HEK293T (cell line): ENCODE measurements at regions not wholly inside any gene's neighbourhood (a gene's known extent, or its start where the extent isn't known, plus 50 kb on each side); places are given as distances from the start of the nearest gene placed in this dataset.
"Not testable (repeated sequence)": the region's sequence is repeated elsewhere in the genome, so short reads cannot be mapped to it uniquely, and the experiment has no call there.

Experiments
- CTCF ChIA-PET: fragments of 350-600 bp; formaldehyde crosslinking; extraction: SDS; loops from one replicate; lab custom pipeline; 2021; ENCODE audit warnings: antibody characterized with exemption, inconsistent platforms; lab: Yijun Ruan, JAX
- POLR2A ChIA-PET: fragments of 350-600 bp; formaldehyde crosslinking; extraction: SDS; loops from one replicate; lab custom pipeline; 2020; ENCODE audit warnings: antibody characterized with exemption, inconsistent platforms; lab: Yijun Ruan, JAX
- DNase-seq: peaks from one replicate; pipeline ENCODE4 v3.0.0; 2012; ENCODE audit warnings: mixed read lengths; ENCODE audit errors: extremely low spot score
- ARNT ChIP-seq: fragments of 450-650 bp; IDR thresholded peaks from 2 replicates; pipeline ENCODE4 v1.6.1; 2017; ENCODE audit warnings: mild to moderate bottlenecking
- BHLHE40 ChIP-seq: fragments of 450-650 bp; IDR thresholded peaks from 2 replicates; pipeline ENCODE4 v1.6.1; 2016; ENCODE audit warnings: mild to moderate bottlenecking, moderate library complexity, borderline replicate concordance
- CTBP1 ChIP-seq: fragments of 450-650 bp; IDR thresholded peaks from 2 replicates; pipeline ENCODE4 v1.6.1; 2016; ENCODE audit warnings: borderline replicate concordance
- ELF4 ChIP-seq: fragments of 450-650 bp; IDR thresholded peaks from 2 replicates; pipeline ENCODE4 v1.6.1; 2017; ENCODE audit warnings: antibody characterized with exemption
- FOXA1 ChIP-seq: fragments of 450-650 bp; IDR thresholded peaks from 2 replicates; pipeline ENCODE4 v1.6.1; 2016; ENCODE audit warnings: mild to moderate bottlenecking
- FOXK2 ChIP-seq: fragments of 450-650 bp; IDR thresholded peaks from 2 replicates; pipeline ENCODE4 v1.6.1; 2016; ENCODE audit warnings: mild to moderate bottlenecking
- FOXM1 ChIP-seq: fragments of 450-650 bp; IDR thresholded peaks from 2 replicates; pipeline ENCODE4 v1.6.1; 2017; ENCODE audit warnings: mild to moderate bottlenecking, borderline replicate concordance
- HDGF ChIP-seq: fragments of 450-650 bp; IDR thresholded peaks from 2 replicates; pipeline ENCODE4 v1.6.1; 2017; ENCODE audit warnings: antibody characterized with exemption, borderline replicate concordance
- L3MBTL2 ChIP-seq: fragments of 450-650 bp; conservative IDR thresholded peaks from 2 replicates; pipeline ENCODE4 v1.6.1; 2016; ENCODE audit warnings: mild to moderate bottlenecking
- LEF1 ChIP-seq: fragments of 450-650 bp; IDR thresholded peaks from 2 replicates; pipeline ENCODE4 v1.6.1; 2017; ENCODE audit warnings: mild to moderate bottlenecking, borderline replicate concordance
- NFRKB ChIP-seq: fragments of 450-650 bp; IDR thresholded peaks from 2 replicates; pipeline ENCODE4 v1.6.1; 2016; ENCODE audit warnings: mild to moderate bottlenecking, moderate library complexity
- PKNOX1 ChIP-seq: fragments of 450-650 bp; IDR thresholded peaks from 2 replicates; pipeline ENCODE4 v1.6.1; 2016
- SP1 ChIP-seq: fragments of 450-650 bp; IDR thresholded peaks from 2 replicates; pipeline ENCODE4 v1.6.1; 2017
- SUZ12 ChIP-seq: fragments of 450-650 bp; IDR thresholded peaks from 2 replicates; pipeline ENCODE4 v1.6.1; 2016; ENCODE audit warnings: mild to moderate bottlenecking
- TARDBP ChIP-seq: fragments of 450-650 bp; IDR thresholded peaks from 2 replicates; pipeline ENCODE4 v1.6.1; 2016
- ZNF384 ChIP-seq: fragments of 450-650 bp; IDR thresholded peaks from 2 replicates; pipeline ENCODE4 v1.6.1; 2016

DNA sequence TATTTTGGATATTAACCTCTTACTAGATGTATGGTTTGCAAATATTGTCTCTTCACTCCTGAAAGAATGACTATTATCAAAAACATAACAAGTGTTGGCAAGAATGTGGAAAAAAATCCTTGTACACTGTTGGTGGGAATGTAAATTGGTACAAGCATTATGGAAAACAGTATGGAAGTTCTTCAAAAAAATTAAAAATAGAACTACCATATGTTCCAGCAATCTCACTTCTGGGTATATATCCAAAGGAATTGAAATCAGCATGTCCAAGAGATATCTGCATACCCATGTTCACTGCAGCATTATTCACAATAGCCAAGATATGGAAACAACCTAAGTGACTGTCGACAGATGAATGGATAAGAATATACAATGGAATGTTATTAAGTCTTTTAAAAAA, 61.6 kb upstream of the KIT start:
- ChIA-PET POLR2A (no interaction called here), CTCF (no interaction called here)
- DNase-seq, result no peak
- TF ChIP-seq BHLHE40 (no peak), NFRKB (no peak), ZNF384 (no peak), SP1 (no peak), ARNT (no peak), PKNOX1 (no peak), L3MBTL2 (no peak)

- DNase-seq, POLR2A ChIA-PET: not testable (repeated sequence)
- CTCF ChIA-PET, result interaction anchor here (1.4 kb wide), 1 partner anchor 12 kb away, joined by 3 read pairs; no protein-coding TSS in a partner anchor
Observed at GRCh38 chr4:54597678-54598077, 60.1 kb upstream of the KIT start.

- POLR2A ChIA-PET, CTCF ChIA-PET: not testable (repeated sequence)
Observed at GRCh38 chr4:54602175-54602574, 55.6 kb upstream of the KIT start.

DNA sequence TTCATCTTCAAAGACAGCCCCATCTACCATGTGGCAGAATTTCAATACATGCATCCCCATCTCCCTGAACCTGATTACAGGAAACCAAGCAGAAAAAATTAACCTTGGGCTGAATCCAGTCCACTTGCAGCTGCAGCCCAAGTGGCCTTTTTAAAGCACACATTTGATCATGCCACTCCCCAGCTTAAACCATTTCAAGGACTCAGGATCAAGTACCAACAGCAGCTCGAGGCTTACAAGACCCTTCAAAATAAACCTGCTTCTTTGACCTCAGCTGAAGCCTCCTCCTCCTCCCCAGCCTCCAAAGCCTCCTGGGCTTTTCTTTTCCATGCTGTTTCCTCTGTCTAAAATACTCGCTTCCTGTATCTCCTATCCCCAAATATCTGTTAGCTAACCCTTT, 50.7 kb upstream of the KIT start:
- TF ChIP-seq ELF4 (no peak), SUZ12 (no peak), CTBP1 (no peak), FOXK2 (no peak), BHLHE40 (no peak), LEF1 (no peak), PKNOX1 (no peak)
- POLR2A ChIA-PET, result no interaction called here
- no peak for DNase-seq
- CTCF ChIA-PET, result no interaction called here

More at GRCh38 chr4:54602175-54602574, 55.6 kb upstream of the KIT start:
- not testable (repeated sequence) for DNase-seq

DNA sequence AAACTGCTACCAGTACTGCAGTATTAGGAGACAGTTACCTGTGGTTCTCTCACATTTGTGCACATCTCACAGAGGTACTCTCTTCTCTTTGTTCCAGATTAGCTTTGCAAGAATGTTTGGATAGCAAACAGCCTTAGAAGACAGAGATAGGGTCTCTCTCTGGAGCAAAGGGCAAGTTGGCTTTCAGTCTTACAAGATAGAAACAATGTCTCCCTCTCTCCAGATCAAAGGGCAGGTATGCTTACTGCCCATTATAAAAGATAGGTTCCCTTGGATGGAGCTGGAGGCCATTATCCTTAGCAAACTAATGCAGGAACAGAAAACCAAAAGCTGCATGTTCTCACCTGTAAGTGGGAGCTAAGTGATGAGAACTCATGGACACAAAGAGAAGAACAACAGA, 50.2 kb upstream of the KIT start:
- POLR2A ChIA-PET, result no interaction called here
- CTCF ChIA-PET, result no interaction called here
- TF ChIP-seq SUZ12, result no peak
- no peak for TF ChIP-seq BHLHE40
- no peak for TF ChIP-seq LEF1
- no peak for TF ChIP-seq ARNT
- TF ChIP-seq FOXK2, result no peak
- no peak for TF ChIP-seq ELF4
- no peak for TF ChIP-seq ZNF384
- no peak for TF ChIP-seq L3MBTL2
- TF ChIP-seq TARDBP, result no peak
- TF ChIP-seq SP1, result no peak
- no peak for TF ChIP-seq FOXM1
- TF ChIP-seq PKNOX1, result no peak
- TF ChIP-seq NFRKB, result no peak
- TF ChIP-seq HDGF, result no peak
- TF ChIP-seq FOXA1, result no peak
- no peak for TF ChIP-seq CTBP1
- no peak for DNase-seq
